Stimulated activated CD4-positive, alpha-beta T cell treated with anti-CD3 and anti-CD28 coated beads, Interleukin-15, amount 100 ng/mL, for 1 hour (primary cell): ENCODE measurements at regions not wholly inside any gene's neighbourhood (a gene's known extent, or its start where the extent isn't known, plus 50 kb on each side); places are given as distances from the start of the nearest gene placed in this dataset.
"Not testable (repeated sequence)": the region's sequence is repeated elsewhere in the genome, so short reads cannot be mapped to it uniquely, and the experiment has no call there.

ENCODE experiments used
- DNase-seq, 2 donors: peaks; one replicate each; pipeline ENCODE4 v3.0.0-alpha.2; 2020; ENCODE audit warnings: low read depth in 1 of 2, low spot score in 1 of 2

DNA sequence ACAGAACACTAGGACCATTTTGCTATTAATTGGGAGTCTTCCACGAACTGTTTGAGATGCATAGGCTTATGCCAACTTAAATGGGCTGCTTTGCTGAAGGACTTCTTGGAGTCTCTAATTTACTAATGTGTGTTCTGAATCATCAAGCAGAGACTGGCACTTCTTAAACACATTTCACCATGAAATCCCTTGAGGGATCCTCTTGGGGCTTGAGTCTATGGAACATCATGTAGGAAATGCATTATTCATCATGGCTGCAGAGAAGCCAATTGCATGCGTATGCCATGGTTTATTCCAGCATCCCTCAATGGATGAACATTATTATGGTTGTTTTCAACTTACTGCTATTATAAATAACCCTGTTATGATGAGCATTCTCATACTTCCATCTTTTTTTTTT, 73.4 kb downstream of the FGD2 start:
- no peak for DNase-seq

DNA sequence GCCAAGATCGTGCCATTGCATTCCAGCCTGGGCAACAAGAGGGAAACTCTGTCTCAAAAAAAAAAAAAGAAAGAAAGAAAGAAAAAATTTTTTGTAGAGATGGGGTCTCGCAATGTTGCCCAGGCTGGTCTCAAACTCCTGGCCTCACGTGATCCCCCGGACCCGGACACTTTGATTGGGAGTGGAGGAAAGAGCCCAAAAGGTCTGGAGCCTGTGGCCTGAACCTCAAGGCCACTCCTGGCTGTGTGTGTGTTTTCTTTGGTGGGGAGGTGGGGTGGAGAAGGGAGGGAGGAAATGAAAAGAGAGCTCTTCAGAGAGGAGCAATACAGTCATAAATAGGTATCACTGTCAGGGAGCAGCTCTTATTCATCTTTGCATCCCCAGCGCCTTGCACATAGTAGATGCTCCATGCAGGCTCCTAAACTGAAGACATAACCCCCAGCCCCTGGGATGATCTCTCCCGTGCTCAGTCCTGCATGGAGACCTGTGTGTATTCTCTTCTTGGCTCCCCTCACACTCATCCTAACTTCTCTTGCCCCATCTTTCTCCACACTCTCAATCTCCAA, 75.7 kb downstream of the FGD2 start:
- no peak for DNase-seq

DNA sequence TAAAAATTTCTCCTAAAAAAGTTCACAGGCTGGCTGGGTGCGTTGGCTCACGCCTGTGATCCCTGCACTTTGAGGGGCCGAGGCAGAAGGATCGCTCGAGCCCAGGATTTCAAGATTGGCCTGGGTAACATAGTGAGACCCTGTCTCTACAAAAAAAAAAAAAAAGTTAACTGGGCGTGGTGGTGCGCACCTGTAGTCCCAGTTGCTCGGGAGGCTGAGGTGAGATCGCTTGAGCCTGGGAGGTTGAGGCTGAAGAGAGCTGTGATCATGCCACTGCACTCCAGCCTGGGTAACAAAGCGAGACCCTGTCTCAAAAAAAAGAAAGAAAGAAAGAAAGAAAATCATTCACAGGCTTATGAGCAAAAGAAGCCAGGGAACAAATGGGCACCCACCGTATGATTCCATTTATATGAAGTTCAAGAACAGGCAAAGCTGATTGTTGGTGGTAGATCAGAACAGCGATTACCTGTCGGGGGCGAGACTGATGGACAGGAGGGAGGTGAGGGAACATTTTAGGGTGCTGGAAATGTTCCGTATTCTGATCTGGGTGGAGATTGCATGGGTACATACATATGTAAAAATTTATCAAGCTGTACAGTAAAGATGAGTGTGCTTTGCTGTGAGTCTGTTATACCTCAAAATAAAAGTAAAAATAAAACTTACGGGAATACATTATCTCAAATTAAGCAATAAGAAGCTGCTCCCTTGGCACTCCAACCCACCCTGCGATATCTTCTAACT, 77.1 kb downstream of the FGD2 start:
- no peak for DNase-seq

DNA sequence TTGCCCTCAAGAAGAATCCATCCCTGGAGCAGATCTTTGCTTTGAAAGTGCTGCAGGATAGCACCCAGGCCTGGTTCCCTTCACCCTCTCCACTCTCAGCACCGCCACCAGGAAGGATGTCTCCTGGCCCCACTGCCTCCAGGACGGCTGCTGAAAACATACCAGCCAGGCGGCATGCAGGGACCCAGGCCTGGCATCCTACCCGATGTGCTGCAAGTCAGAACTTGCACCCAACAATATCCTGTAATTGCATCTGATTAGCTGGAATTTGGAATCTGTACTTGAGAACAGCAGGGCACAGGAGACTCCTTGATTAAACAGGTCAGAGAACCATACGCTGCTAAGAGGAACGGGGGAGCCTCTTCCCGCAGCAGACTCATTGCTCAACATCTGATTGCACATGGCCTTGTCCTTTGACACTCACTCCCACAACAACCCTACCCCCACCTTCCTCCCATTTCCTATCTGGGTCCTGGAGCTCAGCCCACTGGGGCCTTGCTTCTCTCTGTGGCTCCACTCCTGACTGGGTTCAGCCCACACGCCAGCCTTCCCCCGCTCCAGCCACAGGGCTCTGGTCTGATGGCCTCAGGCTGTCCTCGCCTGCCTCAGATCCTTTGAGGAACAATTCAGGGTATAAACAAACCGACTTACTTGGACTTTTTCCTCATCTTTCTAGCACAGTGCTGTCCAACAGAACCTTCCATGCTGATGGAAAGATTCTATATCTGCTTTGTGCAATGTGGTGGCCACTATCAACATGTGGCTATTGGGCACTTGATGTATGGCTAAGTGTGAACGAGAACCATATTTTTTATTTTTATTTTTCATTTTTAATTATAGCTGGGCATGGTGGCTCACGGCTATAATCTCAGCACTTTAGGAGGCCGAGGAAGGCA, 78.0 kb downstream of the FGD2 start:
- no peak for DNase-seq

DNA sequence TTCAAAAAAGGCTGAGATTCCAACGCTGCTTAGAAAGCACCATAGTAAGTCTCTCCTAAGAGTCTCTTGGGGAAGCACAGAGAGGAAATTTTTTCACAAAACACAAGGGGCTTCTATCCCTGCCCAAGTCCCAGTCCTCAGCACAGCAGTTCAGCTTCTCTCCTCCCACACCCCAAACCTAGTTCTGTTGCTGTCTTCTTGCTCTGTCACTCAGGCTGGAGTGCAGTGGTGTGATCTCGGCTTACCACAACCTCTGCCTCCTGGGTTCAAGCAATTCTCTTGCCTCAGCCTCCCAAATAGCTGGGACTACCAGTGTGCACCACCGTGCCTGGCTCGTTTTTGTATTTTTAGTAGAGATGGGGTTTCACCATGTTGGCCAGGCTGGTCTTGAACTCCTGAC, 79.2 kb downstream of the FGD2 start:
- not testable (repeated sequence) for DNase-seq

DNA sequence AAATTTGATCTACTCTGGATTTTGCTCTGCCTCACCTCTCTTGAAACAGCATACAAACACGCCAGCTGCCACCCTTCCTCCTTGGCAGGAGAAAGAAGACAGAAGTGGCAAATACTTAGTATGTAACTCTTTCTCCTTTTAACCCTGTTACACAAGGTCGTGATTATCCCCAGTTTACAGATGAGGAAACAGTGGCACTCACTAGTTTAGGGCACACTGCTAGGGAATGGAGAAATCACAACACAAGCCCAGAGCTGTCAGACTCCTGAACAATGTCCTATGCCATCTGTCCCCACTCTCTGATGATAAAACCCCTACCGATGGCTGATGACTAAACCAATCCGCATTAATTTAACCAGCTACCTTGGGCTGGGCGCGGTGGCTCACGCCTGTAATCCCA, 79.7 kb downstream of the FGD2 start:
- DNase-seq, result no peak

DNA sequence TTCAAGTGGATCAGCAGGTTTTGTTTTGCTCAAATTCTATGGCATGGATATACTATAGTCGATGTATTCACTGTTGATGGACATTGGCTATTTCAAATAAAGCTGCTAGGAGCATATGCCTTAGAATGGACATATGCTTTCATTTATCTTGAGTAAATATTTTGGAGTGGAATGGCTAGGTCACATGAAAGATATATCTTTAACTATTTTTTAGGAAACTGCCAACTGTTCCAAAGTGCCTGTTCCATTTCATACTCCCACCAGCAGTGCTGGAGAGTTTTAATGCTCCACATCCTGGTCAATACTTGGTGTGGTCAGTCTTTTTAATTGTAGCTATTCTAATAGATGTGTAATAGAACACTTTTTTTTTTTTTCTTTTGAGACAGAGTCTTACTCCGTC, 81.1 kb upstream of the PIM1 start:
- no peak for DNase-seq

DNA sequence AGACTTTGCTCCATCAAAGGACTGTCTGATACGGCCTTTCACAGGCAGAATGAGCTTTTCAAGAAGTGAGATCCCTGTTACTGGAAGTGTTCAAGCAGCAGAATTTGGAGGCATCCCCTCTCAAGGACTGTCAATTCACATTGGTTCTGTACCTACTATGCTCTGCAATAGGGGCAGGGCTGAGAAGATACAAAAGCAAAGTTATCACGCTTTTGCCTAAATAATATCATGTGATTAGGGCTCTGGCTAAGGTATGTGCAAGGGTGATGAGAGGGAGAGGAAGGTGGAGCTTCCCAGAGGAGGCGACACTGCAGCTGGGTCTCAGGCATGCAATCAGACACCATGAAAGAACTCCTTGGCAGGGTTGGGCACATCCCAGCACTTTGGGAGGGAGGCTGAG, 80.2 kb upstream of the PIM1 start:
- no peak for DNase-seq

DNA sequence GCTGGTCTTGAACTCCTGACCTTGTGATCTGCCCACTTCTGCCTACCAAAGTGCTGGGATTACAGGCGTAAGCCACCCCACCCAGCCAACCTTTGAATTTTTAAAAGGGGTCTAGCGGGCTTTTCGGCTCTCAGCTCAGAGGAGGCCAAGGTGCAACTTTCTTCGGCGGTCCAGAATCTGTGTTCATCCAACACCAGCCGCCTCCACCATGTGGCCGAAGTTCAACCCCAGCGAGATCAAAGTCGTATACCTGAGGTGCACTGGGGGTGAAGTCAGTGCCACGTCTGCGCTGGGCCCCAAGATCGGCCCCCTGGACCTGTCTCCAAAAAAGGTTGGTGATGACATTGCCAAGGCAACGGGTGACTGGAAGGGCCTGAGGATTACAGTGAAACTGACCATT, 78.8 kb upstream of the PIM1 start:
- DNase-seq, result not testable (repeated sequence)

DNA sequence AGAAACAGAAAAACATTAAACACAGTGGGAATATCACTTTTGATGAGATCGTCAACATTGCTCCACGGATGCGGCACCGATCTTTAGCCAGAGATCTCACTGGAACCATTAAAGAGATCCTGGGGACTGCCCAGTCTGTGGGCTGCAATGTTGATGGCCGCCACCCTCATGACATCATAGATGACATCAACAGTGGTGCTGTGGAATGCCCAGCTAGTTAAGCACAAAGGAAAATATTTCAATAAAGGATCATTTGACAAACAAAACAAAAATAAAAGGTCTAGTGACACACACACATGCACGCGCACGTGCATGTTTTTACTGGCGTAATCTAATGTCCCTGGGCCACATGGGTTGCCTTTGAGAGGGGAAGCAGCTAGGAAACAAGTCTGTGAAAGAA, 78.4 kb upstream of the PIM1 start:
- DNase-seq, result not testable (repeated sequence)

DNA sequence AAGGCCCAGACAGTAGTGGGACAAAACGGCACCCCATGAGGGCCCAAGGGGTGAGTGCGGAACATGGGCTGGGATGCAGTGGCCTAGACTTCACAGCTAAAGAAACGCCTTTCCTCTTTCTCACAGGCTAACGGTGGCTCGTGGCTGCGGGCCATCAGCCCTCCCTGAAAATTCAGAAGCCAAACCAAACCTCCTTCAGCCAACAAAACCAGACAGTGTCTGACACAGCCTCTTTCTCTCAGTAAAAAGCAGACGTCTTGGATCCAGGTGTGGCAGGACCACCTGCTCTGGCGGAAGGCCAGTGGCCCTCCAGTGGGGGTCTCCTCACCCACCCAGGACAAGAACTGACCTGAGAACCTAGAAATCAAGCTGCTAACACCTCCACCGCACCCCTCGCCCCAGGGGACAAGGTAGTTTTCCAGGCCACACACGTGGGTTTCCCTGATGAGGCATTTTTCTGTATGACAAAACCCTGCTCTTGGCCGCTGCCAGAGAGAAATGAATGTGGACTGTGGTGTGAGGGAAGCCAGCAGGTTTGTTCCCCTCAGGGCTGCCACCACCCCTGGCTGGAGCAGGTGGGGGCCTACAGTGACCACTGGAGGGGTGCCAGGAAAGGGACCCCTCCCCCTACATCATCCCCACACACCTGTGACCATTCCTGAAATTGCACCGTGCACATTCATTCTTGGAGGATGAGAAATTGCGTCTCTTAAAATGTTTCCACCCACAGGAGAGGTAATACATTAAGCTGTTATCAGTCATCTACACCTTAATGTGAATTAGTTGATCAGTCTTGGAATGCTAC, 76.8 kb upstream of the PIM1 start:
- no peak for DNase-seq

DNA sequence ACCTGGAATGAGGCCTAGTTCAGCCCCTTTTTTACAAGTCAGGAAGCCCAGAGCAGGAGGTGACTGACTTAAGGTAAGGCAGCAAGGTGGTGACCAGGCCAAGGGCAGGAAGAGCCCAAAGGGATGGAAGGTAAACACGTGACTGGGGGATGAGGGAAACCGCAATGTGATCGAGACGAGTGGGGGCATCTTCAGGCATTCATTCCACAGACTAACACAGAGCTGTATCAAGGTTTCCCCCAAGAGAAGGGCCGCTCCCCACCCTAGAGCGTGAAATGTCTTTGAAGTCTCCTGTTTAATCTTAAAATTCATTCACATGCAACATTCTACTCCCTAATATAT, 76.3 kb upstream of the PIM1 start:
- no peak for DNase-seq

DNA sequence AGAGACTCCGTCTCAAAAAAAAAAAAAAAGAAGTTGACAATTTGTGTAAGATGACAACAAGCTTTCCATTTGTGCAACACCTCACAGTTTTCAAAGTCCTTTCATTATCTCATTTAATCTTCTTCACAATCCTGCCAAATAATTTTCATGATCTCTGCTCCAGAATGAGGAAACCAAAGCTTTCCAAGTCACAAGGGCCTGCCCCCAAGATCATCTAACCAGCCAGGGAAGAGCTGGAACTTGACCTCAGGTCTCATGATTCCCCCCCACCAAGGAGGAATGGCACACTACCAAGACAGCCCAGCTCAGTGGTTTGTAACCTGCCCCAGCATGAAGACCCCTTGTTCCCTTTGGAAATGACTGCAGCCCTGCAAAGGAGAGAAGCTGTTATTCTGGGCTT, 74.0 kb upstream of the PIM1 start:
- no peak for DNase-seq

DNA sequence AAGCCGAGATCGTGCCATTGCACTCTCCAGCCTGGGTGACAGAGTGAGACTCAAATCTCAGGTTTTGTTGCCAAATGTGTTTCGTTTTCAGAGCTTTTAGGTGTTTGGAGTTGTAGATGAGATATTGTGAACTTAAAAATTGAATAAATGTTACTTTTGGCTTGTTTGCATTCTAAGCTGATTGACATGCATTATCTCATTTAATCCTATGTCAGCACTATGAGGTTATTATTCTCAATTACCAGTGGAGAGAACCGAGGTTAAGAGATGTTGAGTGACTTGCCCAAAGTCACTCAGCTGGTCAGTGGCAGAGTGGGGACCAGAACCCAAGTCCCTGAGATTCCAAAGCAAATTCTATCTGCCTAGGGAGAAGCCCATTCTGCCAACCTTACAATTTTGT, 72.6 kb upstream of the PIM1 start:
- no peak for DNase-seq

DNA sequence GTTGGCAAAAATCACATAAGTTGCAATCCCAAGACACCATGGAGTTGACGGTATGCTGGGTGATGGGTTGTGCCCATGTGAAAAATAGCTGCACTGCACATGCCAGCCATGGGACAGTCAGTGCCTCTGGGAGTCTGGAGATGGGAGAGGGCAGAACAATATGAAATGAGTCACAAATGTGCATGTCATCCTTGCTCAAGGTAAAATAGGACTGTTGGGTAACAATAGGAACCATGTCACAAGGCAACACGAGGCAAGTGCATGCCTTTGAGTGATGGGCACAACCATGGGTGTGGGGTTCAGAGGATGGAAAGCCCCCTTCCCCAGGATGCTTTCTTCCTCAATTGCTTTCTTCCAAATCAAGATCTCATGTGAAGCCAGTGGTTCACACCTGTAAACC, 70.5 kb upstream of the PIM1 start:
- DNase-seq, result no peak

DNA sequence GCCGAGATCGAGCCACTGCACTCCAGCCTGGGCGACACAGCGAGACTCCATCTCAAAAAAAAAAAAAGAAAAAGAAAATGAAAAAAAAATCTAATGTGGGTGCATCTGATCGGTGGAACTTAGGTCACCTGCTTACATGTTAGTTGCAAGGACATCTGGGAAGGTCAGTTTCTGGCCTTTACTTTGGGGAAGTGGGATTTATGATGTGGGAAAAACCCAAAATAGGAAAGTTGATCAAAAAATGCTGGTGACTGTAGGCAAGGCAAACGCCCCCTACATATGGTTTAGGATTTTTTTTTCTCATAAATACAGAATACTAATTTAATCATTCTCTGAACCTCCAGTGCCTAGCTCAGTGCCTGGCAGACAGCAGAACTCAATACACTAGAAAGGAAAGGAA, 69.2 kb upstream of the PIM1 start:
- no peak for DNase-seq

DNA sequence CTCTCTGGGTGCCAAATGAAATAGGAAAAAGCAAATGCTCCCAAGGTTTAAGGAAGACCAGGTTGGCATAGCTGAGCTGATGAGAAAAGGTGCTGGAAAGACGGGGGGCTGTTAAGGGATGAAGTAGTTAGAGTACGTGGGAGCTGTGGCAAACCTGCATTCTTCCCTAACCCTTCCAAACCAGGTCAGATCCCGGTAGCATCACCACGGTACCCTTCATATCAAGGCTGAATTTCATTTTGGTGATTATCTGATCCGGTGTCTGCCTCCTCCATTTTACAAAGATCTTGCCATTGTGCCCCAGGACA, 68.0 kb upstream of the PIM1 start:
- no peak for DNase-seq

DNA sequence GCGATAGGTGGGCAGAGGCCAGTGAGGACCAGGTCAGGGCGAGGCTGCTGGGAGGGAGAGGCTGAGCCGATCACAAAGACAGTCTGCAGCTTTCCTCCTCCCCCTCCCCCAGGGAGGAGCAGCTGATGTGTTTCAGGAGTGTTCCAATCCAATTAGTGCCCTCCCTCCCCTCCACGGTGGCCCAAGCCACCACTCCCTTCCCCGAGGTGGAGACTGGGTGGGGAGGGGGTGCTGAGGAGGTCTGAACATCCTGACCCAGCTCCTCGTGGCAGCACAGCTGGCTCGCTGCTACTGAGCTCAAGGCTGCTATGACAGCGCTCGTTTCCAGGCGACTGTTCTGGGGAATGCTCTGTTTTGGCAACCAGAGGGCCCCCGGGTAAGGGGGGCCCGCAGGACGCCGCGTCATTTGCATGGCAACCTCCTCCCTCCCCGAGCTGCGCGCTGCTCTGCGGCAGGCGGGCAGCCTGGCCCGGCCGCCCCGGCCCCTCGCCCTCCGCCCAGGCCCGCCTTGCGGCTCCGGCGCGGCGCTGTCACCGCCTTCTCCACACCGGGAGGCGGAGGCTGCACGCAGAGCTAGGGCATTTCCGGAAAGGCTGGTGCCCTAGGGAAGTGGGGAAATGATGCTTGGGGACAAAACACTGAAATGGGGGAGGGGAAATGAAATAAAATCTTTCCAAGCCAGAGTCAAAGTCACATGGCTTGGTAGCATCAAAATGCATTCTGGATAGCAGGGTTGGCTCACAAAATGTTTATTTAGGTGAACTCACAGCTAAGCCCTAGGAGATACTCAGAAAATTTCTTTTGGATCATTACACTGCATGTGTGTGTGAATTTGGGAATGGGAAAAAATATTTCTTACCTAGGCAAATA, 67.4 kb upstream of the PIM1 start:
- DNase-seq, result peak; percentile 49

DNA sequence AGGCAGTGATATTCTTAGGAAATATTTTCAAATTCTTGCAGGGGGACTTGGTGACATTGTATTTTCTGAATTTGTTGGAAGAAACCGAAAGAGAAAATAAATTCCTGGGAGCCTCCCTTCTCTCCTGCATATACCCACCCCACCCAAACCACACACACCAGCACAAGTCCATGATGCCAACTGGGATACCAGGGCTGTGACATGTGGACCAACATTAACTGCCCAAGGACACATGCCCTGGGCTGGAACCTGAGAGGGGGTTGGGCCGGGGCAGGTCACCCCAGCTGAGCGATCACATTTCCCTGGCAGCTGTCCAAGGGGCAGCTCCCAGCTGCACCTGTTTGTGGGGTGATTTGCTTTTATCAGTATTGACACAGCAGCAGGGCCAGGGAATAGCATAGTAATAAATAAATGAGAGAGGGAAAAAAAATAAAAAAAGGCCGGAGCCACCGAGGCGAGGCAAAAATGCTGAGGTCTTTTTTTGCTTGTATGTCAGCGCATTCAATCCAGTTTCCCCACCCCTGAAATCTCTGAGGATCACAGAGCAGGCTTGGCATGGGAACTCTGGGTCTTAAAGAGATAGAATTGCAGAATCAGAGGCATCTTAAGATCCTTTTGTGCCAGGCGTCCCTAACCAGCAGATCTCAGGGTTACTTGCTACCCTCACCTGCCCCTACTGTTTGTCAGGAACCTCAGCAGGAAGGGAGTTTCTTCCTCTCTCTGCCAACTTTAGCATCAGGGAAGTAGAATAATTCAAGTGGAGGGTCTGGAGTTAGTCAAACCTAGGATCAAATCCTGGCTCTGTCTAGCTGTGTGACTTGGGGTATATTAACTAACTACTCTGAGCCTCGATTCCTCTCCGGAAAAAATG, 66.5 kb upstream of the PIM1 start:
- no peak for DNase-seq

DNA sequence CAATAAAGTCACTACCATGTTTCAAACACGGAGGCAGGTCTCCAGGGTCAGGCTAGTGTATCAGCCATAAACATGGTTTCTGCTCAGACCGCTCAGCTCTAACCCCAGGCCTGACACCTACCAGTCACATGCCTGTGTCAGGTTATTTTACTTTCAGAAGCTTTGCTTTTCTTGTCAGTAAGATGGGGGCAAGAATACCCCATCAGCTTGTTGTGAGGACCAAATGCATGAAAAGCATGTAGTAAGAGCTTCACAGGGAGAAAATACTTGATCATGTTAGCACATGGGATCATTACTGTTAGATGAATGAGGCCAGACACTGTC, 65.2 kb upstream of the PIM1 start:
- no peak for DNase-seq
